ENCODE measurements at regions not wholly inside any gene's neighbourhood (a gene's known extent, or its start where the extent isn't known, plus 50 kb on each side); places are given as distances from the start of the nearest gene placed in this dataset.
"Not testable (repeated sequence)": the region's sequence is repeated elsewhere in the genome, so short reads cannot be mapped to it uniquely, and the experiment has no call there.

DNA sequence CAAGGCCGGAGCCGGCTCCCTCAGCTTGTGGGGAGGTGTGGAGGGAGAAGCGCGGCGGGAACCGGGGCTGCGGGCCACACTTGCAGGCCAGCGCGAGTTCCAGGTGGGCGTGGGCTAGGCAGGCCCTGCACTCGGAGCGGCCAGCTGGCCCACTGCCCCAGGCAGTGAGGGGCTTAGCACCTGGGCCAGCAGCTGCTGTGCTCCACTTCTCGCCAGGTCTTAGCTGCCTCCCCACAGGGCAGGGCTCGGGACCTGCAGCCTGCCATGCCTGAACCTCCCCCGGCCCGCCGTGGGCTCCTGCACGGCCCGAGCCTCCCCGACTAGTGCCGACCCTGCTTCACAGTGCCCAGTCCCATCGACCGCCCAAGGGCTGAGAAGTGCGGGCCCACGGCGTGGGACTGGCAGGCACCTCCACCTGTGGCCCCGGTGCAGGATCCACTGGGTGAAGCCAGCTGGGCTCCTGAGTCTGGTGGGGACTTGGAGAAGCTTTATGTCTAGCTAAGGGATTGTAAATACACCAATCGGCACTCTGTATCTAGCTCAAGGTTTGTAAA, 131.8 kb downstream of the KDR start:
- H3K9ac ChIP-seq (ENCODE audit: low read depth, low read length); H3K23ac ChIP-seq (ENCODE audit: low read depth, low read length); dilution Hi-C loops (cut with HindIII; ENCODE audit: low sequenced_read_pairs, unreplicated experiment); H3K56ac ChIP-seq (ENCODE audit: extremely low read depth, insufficient read depth, low read length); H3K14ac ChIP-seq (replicated peaks; ENCODE audit: low read depth, low read length); H4K91ac ChIP-seq (ENCODE audit: insufficient read depth, low read depth, low read length); H4K20me1 ChIP-seq (ENCODE audit: insufficient read depth, low read length); CTCF ChIA-PET; H3K27me3 ChIP-seq (ENCODE audit: control insufficient read depth, insufficient read depth, low read length); H2BK15ac ChIP-seq (ENCODE audit: low read depth, low read length); DNase-seq; in situ Hi-C loops (cut with MboI; ENCODE audit: low sequenced_read_pairs); H3K79me1 ChIP-seq (ENCODE audit: low read depth in 1 of 2, low read length in 2 of 2); H2BK20ac ChIP-seq (ENCODE audit: low read depth, low read length); H3K18ac ChIP-seq (ENCODE audit: low read depth, low read length); H3K27ac ChIP-seq (ENCODE audit: insufficient read depth, low read length); H2AFZ ChIP-seq (replicated peaks; ENCODE audit: low read length, poor library complexity); POLR2A ChIA-PET (ENCODE audit: unreplicated experiment); H3K4ac ChIP-seq (ENCODE audit: low read depth, low read length); H4K8ac ChIP-seq (ENCODE audit: low read depth in 2 of 2, low read length in 2 of 2); H4K5ac ChIP-seq (ENCODE audit: low read depth, low read length); ATAC-seq (ENCODE audit: low read depth); H3K4me2 ChIP-seq (ENCODE audit: low read depth, low read length); H3K9me3 ChIP-seq (ENCODE audit: control insufficient read depth, insufficient read depth, low read length); H2AK5ac ChIP-seq (ENCODE audit: low read depth, low read length); intact Hi-C loops (cut with micrococcal nuclease); H2BK120ac ChIP-seq (ENCODE audit: low read depth, low read length); H2AK9ac ChIP-seq (replicated peaks; ENCODE audit: low read depth, low read length, poor library complexity); H2BK5ac ChIP-seq (ENCODE audit: low read depth, low read length, poor library complexity, severe bottlenecking); H3K9me1 ChIP-seq (ENCODE audit: insufficient read depth, low read length); H3K4me1 ChIP-seq (ENCODE audit: control insufficient read depth, insufficient read depth, low read length); H3K4me3 ChIP-seq (ENCODE audit: insufficient read depth, low read depth, low read length); H3K36me3 ChIP-seq (ENCODE audit: control insufficient read depth, insufficient read depth, low read length); BruUV-seq (replicated peaks): not testable (repeated sequence)
- WGBS, 2 experiments (ENCODE audit: extremely low coverage in 2 of 2, insufficient read length in 1 of 2), result 96% methylated on average over 8 of the region's 28 CpGs; no CpG with 5 or more reads in 1 of the 2 experiments

Data from IMR-90 (cell line).